MM.1S (cell line): ENCODE measurements at regions not wholly inside any gene's neighbourhood (a gene's known extent, or its start where the extent isn't known, plus 50 kb on each side); places are given as distances from the start of the nearest gene placed in this dataset.

ENCODE experiments used
- EZH2 ChIP-seq: fragments of 300-600 bp; sonication (generic); optimal IDR thresholded peaks from 2 replicates; pipeline ENCODE3; 2017; ENCODE audit warnings: low read depth, mild to moderate bottlenecking, antibody characterized with exemption, low read length, mixed read lengths
- TF ChIP-seq, protein P1 (sequence below): fragments of 300-600 bp; sonication (generic); IDR thresholded peaks from 2 replicates; pipeline ENCODE4 v1.5.1; 2016; ENCODE audit warnings: antibody characterized with exemption, low read length, mixed read lengths

DNA sequence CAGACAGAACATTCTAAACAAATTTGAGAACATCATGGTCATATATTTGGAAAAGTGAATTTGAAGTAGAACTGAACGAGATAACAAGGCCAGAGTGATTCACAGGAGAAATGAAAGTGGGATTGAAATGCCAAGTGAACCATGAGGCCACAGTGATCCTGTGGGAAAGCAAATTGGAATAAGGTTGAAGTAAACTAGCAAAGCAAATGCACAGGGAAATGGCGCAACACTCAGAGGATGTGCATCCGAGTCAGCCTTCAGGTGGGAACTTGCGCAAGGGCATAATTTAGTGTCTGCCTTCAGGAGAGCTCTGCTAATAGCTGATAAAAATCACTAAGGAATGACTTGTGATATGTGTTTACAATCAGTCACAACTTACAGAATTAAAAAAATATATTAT lies 696.6 kb downstream of the LIG4 start:
- TF ChIP-seq, protein P1, sequence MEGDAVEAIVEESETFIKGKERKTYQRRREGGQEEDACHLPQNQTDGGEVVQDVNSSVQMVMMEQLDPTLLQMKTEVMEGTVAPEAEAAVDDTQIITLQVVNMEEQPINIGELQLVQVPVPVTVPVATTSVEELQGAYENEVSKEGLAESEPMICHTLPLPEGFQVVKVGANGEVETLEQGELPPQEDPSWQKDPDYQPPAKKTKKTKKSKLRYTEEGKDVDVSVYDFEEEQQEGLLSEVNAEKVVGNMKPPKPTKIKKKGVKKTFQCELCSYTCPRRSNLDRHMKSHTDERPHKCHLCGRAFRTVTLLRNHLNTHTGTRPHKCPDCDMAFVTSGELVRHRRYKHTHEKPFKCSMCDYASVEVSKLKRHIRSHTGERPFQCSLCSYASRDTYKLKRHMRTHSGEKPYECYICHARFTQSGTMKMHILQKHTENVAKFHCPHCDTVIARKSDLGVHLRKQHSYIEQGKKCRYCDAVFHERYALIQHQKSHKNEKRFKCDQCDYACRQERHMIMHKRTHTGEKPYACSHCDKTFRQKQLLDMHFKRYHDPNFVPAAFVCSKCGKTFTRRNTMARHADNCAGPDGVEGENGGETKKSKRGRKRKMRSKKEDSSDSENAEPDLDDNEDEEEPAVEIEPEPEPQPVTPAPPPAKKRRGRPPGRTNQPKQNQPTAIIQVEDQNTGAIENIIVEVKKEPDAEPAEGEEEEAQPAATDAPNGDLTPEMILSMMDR = no peak
- no peak for TF ChIP-seq EZH2
